Fibroblast of skin of right biceps (primary cell): ENCODE measurements at regions not wholly inside any gene's neighbourhood (a gene's known extent, or its start where the extent isn't known, plus 50 kb on each side); places are given as distances from the start of the nearest gene placed in this dataset.
"Not testable (repeated sequence)": the region's sequence is repeated elsewhere in the genome, so short reads cannot be mapped to it uniquely, and the experiment has no call there.

Experiments used
- DNase-seq: peaks from one replicate; pipeline ENCODE4 v3.0.0-alpha.2; 2013

DNA sequence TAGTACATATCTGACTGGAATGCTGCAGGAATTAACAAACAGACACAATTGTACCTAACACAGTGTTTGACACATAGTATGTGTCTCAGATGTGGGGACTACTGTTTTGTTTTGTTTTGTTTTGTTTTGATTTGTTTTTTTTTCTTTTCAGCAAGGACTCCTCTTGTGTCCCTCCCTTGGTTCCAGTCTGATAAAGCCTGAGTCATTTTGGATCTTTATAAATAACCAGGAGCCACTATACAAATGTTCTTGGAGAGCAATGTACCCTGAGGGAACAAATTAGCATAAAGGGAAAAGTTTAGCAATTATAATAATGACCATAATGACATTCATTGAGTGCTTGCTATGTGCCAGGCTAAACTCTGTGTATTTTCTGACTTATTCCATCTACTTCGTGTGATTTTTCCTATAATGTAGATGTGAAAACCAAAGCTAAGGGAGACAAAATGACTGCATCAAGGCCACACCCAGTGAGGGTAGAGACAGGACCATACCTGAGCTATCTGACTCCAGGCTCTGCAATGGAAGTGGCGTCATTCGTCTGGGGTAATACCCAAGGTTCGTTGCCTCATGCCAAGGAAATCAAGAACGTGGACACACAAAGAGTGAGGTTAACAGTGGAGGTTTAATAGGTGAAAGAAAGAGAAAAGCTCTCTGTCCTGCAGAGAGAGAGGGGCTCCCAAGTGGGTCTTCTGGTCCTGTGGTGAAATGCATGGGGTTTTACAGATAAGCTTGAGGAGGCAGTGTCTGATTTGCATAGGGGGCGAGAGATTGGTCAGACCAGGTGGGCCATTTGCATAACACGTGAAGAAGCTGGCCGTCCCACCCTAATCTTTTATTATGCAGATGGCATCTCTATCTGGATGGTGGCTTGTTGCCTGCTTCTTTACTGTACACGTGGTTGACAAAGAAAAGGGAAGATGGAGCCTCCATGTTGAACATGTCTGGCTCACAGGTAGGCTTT is 285.5 kb upstream of the SFSWAP start:
- no peak for DNase-seq

- DNase-seq: no peak
Measured at GRCh38 chr12:131428091-131428685, 282.7 kb upstream of the SFSWAP start.

DNA sequence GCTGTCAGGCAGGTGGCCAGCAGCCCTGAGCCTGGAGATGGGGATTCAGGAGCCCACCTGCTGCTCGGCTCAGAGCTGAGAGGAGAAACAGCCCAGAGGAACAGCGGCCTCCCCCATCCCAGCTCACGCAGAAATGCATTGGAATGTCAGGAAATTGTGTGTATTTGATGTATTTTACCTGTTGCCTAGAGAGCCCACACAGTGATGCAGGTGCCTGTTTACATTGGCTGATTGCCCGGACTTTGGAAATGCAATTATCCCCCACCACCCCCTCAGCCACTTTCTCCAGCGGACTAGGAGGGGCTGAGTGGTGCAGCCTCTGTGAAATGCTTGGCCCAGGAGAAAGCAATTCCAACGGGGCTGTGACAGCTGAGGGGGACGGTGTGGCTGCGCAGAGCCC is 281.7 kb upstream of the SFSWAP start:
- not testable (repeated sequence) for DNase-seq

- not testable (repeated sequence) for DNase-seq
Measured at GRCh38 chr12:131429697-131430096, 281.2 kb upstream of the SFSWAP start.

GRCh38 chr12:131430158-131430742 is 280.6 kb upstream of the SFSWAP start:
- DNase-seq: no peak

DNA sequence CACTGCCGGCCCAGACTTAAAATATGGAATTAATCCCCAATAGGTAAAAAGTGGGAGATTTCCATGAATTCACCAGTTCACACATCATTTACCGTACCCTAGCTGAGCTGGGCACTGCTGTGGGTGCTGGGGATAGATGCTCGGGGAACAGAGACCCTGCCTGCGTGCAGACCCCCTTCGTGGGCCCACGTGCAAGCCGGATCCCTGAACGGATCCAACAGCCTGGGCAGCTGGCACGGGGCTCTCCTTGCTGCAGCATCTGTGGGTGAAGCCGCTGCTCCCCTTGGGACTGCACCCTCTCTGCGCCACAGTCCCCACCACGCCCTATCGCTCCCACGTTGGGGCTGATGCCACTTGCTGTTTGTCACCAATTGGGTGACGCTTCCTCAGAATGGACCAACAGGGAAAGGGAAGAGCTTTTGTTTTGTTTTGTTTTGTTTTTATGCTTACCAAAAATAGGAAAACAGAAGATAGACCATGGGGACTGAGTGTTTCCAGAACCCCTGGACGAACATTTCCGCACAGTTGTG is 279.7 kb upstream of the SFSWAP start:
- DNase-seq: not testable (repeated sequence)

DNA sequence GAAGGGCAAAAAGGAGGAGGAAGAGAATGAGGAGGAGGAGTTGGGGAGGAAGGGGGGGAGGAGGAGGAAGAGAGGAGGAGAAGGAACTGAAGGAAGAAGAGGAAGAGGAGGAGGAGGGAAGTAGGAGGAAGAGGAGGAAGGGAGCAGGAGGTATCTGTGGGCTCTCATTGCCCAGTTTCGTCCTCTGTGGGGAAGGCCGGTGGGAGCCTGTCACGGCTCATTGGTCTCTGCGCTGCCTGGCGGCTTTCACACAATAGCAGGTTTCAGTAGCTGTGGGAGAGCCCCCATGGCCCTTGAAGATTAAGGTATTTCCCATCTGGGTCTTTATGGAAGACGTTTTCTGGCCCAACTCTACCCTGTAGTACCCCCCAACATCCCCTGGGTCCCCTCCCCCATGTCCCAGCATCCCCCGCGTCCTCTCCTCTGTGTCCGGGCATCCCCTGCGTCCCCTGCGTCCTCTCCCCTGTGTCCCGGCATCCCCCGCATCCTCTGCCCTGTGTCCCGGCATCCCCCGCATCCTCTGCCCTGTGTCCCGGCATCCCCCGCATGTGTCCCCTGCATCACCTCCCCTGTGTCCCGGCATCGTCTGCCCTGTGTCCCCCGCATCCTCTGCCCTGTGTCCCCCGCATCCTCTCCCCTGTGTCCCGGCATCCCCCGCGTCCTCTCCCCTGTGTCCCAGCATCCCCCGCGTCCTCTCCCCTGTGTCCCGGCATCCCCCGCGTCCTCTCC is 278.2 kb upstream of the SFSWAP start:
- DNase-seq: no peak

DNA sequence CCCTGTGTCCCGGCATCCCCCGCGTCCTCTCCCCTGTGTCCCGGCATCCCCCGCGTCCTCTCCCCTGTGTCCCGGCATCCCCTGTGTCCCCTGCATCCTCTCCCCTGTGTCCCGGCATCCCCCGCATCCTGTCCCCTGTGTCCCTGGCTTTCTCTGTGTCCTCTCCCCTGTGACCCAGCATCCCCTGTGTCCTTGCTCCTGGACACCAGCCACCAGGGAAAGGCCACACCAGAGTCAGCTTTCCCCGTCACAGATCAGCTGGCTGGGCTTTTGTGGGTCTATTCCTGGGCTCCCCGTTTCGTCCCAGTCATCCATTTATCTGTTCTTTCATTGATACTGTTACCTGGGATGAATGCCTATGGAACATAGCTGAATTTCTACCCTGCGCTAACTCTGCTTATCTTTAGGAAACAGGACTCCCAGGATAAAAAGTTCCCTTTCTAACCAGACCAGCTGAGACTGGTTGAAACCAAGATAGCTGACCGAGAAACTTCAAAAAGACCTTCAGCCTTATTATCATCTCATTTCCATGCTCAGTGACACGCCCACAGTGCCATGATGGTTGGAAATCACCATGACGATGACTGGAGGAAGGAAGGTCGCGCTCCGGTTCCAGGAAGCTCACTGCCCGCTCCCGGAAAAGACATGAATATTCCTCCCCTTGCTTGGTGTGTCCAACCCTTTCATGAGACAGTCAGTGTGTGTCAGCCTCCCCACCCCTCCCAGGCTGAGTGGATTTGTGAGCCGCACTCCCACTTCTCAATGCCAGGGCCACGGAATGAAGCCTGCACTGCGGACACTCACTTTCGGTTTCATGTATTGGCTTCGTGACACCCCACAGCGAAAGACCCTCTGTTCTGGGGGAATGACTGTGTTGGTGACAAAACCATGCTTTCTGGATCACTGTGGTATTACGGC is 276.4 kb upstream of the SFSWAP start:
- DNase-seq: no peak

DNA sequence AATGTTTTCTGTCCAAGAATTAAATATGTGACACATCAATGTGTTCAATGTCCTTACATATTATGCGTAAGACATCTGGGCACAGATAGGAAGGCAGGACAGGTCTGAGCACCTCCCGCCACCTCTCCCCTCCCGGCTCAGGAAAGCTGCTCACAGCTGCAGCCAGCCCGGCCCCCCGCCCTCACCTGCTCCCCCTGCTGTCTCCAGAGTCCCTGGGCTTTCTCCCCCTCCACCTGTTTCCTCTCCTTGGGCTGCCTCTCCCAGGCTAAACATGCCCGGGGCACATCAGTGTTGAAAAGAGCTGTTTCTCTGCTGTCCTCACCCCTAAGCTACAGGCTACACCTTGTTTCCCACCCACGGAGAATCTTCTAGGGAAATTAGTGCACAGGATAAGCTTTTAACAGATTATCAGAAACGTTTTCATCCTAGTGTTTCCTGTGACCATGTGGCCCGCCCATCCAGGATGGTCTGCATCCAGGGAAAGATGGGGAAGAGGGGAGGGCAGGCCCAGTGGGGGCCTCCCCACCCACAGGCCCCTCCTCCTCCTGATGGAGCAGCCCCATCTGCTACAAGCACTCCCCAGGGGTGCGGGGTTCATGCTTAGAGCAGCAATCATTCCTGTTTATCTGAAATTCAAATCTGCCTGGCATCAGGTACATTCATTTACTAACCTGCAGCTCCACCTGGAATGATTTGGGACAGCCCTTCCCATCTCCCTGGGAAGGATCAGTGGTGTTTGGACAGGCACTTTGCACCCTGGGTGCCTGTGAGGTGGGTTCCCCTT is 273.8 kb upstream of the SFSWAP start:
- no peak for DNase-seq

DNA sequence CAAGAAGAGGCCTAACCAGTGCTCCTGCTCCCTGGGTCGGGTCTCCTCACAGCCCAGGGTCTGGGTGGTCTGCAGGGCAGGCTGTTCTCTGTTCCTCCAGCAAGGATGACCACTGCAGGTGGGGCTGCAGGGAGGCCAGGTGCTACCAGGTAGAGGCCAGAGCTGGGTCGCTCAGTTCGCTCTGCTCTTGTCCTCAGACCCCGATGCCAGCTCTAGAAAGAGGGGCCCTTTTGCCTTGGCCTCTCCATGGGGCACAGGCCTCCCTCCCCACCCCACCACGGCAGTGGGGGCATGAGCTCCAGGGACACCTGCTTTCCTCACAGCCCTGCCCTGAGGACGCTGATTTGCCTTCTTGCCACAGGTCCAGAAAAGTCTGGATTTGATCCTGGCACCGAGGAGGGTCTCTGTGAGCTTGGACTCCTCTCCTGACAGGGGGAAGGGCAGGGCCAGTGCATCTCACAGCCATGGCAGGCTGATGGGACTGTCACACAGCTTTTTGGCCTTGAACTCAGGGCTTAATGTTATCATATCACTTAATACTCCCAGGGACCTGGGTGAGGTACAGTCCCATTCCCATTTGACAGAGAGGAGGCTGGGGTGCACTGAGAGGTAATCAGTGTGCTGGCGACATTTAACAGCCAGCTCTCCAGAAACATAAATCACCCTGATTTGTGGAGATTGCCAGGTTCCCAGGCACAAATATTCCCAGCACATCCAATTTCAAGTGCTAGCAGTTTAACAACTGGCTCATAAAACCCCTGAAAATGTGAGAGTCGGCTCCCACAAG is 273.0 kb upstream of the SFSWAP start:
- DNase-seq: no peak

GRCh38 chr12:131438493-131438835 is 272.4 kb upstream of the SFSWAP start:
- not testable (repeated sequence) for DNase-seq

DNA sequence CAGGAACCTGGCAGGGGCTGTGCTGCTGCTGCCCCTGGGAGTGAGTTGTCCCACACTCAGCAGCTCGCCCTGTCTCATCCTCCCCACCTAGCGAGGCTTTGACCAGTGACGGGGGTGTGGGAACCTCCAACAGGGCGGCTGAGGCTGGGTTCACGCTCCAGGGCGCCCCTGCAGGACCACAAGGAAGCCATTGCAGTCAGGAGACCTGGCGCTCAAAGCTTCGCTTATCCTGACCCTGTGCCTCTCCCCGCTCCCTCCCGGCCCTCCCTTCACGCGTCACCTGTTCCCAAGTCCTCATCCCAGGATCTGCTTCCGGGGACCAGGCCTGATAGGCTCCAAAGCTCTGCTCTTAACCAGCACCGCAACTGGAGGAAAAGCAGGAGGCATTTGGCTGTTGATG is 272.0 kb upstream of the SFSWAP start:
- no peak for DNase-seq

DNA sequence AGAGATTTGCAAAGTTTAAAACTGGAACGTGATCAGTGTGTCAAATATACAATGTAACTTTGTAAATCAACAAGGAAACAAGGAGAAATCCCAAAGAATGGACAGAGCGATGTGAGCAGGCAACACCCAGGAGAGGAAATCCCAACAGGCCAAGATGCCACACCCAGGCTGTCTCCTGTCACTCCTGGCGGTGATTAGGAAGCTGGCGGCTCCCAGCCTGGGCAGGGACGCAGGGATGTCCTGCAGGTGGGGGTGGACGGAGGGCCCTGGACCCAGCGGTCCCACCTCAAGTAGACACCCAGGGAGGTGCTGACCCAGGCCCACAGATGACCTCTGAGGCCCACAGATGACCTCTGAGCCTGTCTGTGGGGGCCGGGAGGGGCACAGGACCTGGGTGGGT is 271.1 kb upstream of the SFSWAP start:
- not testable (repeated sequence) for DNase-seq

GRCh38 chr12:131440209-131441059 is 270.5 kb upstream of the SFSWAP start:
- DNase-seq: not testable (repeated sequence)

DNA sequence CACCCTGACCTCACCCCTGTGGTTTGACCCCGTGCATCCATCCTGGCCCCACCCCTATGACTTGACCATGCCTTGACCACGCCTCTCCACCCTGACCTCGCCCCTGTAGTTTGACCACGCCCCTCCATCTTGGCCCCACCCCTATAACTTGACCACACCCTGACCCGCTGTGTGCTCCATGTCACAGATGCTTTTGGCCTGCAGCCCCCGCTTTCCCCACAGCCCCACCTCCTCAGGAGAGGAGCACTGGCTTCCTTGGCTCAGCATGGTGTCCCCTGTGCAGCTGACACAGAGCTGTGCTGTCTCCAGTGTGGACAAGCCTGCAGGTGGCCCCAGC is 269.9 kb upstream of the SFSWAP start:
- no peak for DNase-seq

DNA sequence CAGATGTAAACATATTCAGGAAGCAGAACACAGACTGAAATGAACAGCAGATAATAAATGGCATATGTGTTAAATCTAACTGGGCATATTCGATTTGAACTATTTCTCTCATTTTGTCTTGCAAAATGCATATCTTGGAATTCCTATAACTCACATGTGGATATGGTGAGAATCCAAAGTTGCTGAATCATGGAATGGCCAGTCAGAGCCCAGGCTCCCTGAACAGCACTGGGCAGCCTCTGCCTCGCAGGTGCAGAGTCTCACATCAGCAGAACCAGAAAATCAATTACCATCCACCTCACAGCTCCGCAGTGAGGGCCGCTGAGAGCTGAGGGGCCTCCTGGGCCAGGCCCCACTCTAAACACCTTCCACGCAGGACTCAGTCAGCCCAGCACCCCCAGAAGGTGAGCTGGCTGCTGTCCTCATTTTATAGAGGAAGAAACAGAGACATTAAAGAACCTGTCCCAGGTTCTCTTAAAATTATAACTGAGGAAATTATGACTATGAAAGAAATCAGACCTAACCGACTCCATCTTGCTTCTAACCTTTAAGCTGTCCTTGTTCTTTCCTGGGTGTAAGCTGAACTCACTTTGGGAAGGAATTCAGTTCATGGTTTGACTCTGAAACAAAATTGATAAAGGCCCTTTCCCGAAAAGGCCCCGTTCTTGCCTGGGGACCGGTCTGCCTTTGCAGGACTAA is 269.1 kb upstream of the SFSWAP start:
- no peak for DNase-seq

DNA sequence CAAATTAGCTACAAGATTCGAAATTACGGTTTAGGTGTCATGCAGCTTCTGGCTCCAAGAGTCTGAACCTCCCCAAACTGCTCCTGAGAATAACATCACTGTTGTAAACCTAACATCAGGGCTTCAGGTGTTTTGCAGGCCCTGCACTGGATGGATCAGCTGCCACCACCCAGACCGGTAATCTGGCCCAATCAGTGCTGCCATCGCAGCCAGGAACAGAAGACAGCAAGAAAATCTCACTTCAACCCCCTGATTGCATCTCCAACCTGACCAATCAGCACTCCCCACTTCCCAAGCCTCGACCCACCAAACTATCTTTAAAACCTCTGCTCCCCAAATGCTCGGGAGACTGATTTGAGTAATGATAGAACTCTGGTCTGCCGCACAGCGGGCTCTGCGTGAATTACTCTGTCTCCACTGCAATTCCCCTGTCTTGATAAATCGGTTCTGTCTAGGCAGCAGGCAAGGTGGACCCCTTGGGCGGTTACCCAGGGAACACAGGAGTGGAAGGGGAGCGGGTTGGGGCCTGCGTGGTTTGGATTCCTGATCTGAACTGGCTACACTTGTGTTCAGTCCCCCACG is 268.5 kb upstream of the SFSWAP start:
- no peak for DNase-seq
